ENCODE measurements at regions not wholly inside any gene's neighbourhood (a gene's known extent, or its start where the extent isn't known, plus 50 kb on each side); places are given as distances from the start of the nearest gene placed in this dataset.

- TF ChIP-seq, protein P1, sequence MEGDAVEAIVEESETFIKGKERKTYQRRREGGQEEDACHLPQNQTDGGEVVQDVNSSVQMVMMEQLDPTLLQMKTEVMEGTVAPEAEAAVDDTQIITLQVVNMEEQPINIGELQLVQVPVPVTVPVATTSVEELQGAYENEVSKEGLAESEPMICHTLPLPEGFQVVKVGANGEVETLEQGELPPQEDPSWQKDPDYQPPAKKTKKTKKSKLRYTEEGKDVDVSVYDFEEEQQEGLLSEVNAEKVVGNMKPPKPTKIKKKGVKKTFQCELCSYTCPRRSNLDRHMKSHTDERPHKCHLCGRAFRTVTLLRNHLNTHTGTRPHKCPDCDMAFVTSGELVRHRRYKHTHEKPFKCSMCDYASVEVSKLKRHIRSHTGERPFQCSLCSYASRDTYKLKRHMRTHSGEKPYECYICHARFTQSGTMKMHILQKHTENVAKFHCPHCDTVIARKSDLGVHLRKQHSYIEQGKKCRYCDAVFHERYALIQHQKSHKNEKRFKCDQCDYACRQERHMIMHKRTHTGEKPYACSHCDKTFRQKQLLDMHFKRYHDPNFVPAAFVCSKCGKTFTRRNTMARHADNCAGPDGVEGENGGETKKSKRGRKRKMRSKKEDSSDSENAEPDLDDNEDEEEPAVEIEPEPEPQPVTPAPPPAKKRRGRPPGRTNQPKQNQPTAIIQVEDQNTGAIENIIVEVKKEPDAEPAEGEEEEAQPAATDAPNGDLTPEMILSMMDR (conservative IDR thresholded peaks at IDR 0.05 in 1 of 2, IDR thresholded peaks at IDR 0.05 in 1 of 2; ENCODE audit: low read depth in 1 of 2, low read length in 2 of 2): no peak
- TF ChIP-seq EZH2 (IDR thresholded peaks at IDR 0.05; ENCODE audit: low read length, missing control alignments): no peak
Measured at GRCh38 chr2:185511925-185512324, 226.7 kb upstream of the FSIP2 start.
